ENCODE measurements at regions not wholly inside any gene's neighbourhood (a gene's known extent, or its start where the extent isn't known, plus 50 kb on each side); places are given as distances from the start of the nearest gene placed in this dataset.

DNA sequence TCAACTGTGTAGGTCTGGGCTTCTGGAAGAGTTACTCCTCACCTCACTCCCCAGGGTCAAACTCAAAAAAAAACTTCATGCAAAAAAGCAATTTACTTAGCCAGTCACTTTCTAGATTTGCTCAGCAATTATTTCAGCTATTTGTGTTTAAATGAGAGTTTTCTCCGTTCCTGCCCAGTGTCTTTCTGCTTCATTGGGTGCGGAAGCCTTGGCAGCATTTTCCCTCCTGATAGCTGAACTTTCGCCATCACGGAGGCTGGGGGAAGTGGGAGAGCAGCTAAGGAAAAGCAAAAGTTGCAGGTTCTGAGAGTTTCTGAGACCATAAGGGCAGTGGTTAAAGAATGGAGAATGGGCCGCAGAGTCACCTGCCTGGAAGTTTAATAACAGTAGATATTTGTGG lies 287.1 kb upstream of the DYNLRB2 start:
- TF ChIP-seq, protein P1, sequence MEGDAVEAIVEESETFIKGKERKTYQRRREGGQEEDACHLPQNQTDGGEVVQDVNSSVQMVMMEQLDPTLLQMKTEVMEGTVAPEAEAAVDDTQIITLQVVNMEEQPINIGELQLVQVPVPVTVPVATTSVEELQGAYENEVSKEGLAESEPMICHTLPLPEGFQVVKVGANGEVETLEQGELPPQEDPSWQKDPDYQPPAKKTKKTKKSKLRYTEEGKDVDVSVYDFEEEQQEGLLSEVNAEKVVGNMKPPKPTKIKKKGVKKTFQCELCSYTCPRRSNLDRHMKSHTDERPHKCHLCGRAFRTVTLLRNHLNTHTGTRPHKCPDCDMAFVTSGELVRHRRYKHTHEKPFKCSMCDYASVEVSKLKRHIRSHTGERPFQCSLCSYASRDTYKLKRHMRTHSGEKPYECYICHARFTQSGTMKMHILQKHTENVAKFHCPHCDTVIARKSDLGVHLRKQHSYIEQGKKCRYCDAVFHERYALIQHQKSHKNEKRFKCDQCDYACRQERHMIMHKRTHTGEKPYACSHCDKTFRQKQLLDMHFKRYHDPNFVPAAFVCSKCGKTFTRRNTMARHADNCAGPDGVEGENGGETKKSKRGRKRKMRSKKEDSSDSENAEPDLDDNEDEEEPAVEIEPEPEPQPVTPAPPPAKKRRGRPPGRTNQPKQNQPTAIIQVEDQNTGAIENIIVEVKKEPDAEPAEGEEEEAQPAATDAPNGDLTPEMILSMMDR (IDR thresholded peaks at IDR 0.05): no peak
- TF ChIP-seq POLR2AphosphoS5 (IDR thresholded peaks at IDR 0.05): no peak
- TF ChIP-seq POLR2A (IDR thresholded peaks at IDR 0.05): no peak
- no peak for TF ChIP-seq EP300 (IDR thresholded peaks at IDR 0.05)
